B cell (primary cell): ENCODE measurements at regions not wholly inside any gene's neighbourhood (a gene's known extent, or its start where the extent isn't known, plus 50 kb on each side); places are given as distances from the start of the nearest gene placed in this dataset.

Experiments used
- ATAC-seq: fragments of 200-7000 bp; cut with Tn5 transposase; one replicate; pipeline ENCODE4 v1.10.0; 2021; ENCODE audit warnings: low read depth, mild to moderate bottlenecking, moderate number of reproducible peaks, moderate library complexity
- CTCF ChIA-PET: fragments of 350-600 bp; sonication (Branson Sonifier 250); formaldehyde crosslinking; loops from one replicate; lab custom pipeline; 2021; ENCODE audit warnings: antibody characterized with exemption, inconsistent platforms; lab: Charles Lee
- POLR2A ChIA-PET: fragments of 350-600 bp; sonication (Branson Sonifier 250); formaldehyde crosslinking; loops from one replicate; lab custom pipeline; 2021; ENCODE audit warnings: antibody characterized with exemption; lab: Charles Lee
- DNase-seq: peaks from one replicate; pipeline ENCODE4 v3.0.0; 2013
- H2AFZ ChIP-seq: 2 replicates; pipeline ENCODE4 v1.6.1; 2012; ENCODE audit warnings: mild to moderate bottlenecking, low read depth, low read length; ENCODE audit not compliant: insufficient read depth, poor library complexity, severe bottlenecking
- H3K27ac ChIP-seq, 2 donors: 1 replicate in 1 of 2; 2 replicates in 1 of 2; pipeline ENCODE4 v1.5.1; 2012 to 2013; ENCODE audit warnings: low read length in 2 of 2, mild to moderate bottlenecking in 2 of 2, moderate library complexity in 1 of 2
- H3K27me3 ChIP-seq, 4 experiments: fragments of 200-600 bp in 1 of 4; sonication (generic) in 1 of 4; replicated peaks in 1 of 4; 1 replicate in 2 of 4; 2 replicates in 2 of 4; pipeline versions ENCODE4 v1.6.1 to v1.7.0; 2013 to 2016; ENCODE audit warnings: low read length in 3 of 4, mild to moderate bottlenecking in 2 of 4, mixed read lengths in 1 of 4, moderate library complexity in 1 of 4; ENCODE audit not compliant: insufficient read depth in 4 of 4, control insufficient read depth in 3 of 4; ENCODE audit errors: control extremely low read depth in 1 of 4
- H3K36me3 ChIP-seq, 2 experiments: replicated peaks in 1 of 2; 1 replicate in 1 of 2; 2 replicates in 1 of 2; pipeline versions ENCODE4 v1.6.1 to v1.7.1; 2013; ENCODE audit warnings: low read length in 1 of 2; ENCODE audit not compliant: insufficient read depth in 2 of 2, control insufficient read depth in 1 of 2; ENCODE audit errors: control extremely low read depth in 1 of 2, extremely low read depth in 1 of 2
- H3K4me1 ChIP-seq, 2 donors: fragments of 200-600 bp in 1 of 2; sonication (generic) in 1 of 2; 1 replicate in 1 of 2; 2 replicates in 1 of 2; pipeline versions ENCODE4 v1.5.1 to v1.6.1; 2013 to 2017; ENCODE audit warnings: low read length in 2 of 2; ENCODE audit not compliant: control insufficient read depth in 2 of 2, insufficient read depth in 2 of 2
- H3K4me2 ChIP-seq: replicated peaks from 2 replicates; pipeline ENCODE3; 2012; ENCODE audit warnings: mild to moderate bottlenecking, low read depth, low read length; ENCODE audit not compliant: poor library complexity, severe bottlenecking
- H3K4me3 ChIP-seq, 5 experiments: fragments of 200-600 bp in 1 of 5; sonication (generic) in 1 of 5; 1 replicate in 3 of 5; 2 replicates in 2 of 5; pipeline versions ENCODE4 v1.5.1 to v1.7.0; 2011 to 2016; ENCODE audit warnings: low read length in 4 of 5, mild to moderate bottlenecking in 4 of 5, low read depth in 2 of 5, control low read depth in 1 of 5, moderate library complexity in 1 of 5; ENCODE audit not compliant: insufficient read depth in 1 of 5; ENCODE audit errors: control extremely low read depth in 1 of 5, extremely low read depth in 1 of 5
- H3K79me2 ChIP-seq: fragments of 200-600 bp; sonication (generic); one replicate; pipeline ENCODE4 v1.6.0; 2016; ENCODE audit warnings: low read length; ENCODE audit not compliant: control insufficient read depth, insufficient read depth
- H3K9ac ChIP-seq: fragments of 200-600 bp; sonication (generic); 2 replicates; pipeline ENCODE4 v1.6.1; 2017; ENCODE audit warnings: mild to moderate bottlenecking, low read length, moderate library complexity
- H3K9me3 ChIP-seq, 3 donors: one replicate each; pipeline versions ENCODE4 v1.6.1 to v1.7.1; 2013; ENCODE audit warnings: low read length in 2 of 3; ENCODE audit not compliant: control insufficient read depth in 2 of 3, insufficient read depth in 1 of 3; ENCODE audit errors: control extremely low read depth in 1 of 3
- H4K20me1 ChIP-seq: 2 replicates; pipeline ENCODE4 v1.6.0; 2012; ENCODE audit warnings: mild to moderate bottlenecking, low read length; ENCODE audit not compliant: insufficient read depth, control insufficient read depth, poor library complexity, severe bottlenecking
- H3K27ac Mint-ChIP-seq: one replicate; pipeline ENCODE4 v1.8.0; 2021; ENCODE audit warnings: mixed read lengths
- H3K27me3 Mint-ChIP-seq: one replicate; pipeline ENCODE4 v1.8.0; 2021; ENCODE audit warnings: mixed read lengths
- H3K4me1 Mint-ChIP-seq: one replicate; pipeline ENCODE4 v1.8.0; 2021; ENCODE audit warnings: mixed read lengths
- H3K4me3 Mint-ChIP-seq: one replicate; pipeline ENCODE4 v1.8.0; 2021; ENCODE audit warnings: mixed read lengths
- H3K9me3 Mint-ChIP-seq: one replicate; pipeline ENCODE4 v1.8.0; 2022; ENCODE audit warnings: mixed read lengths; ENCODE audit not compliant: insufficient read depth
- CTCF ChIP-seq: fragments of 200-600 bp; IDR thresholded peaks from one replicate; pipeline ENCODE4 v1.8.0; 2022; ENCODE audit warnings: antibody characterized with exemption, mild to moderate bottlenecking
- EZH2 ChIP-seq: IDR thresholded peaks from 2 replicates; pipeline ENCODE4 v1.6.1; 2012; ENCODE audit warnings: borderline replicate concordance, low read depth, mild to moderate bottlenecking, moderate library complexity, low read length; ENCODE audit not compliant: insufficient read depth, poor library complexity, severe bottlenecking
- WGBS: methylation state at CpG from one replicate; pipeline ENCODE4 v1.1.5; 2013; ENCODE audit warnings: missing lambda C conversion rate; ENCODE audit not compliant: insufficient coverage; 5-methylcytosine and 5-hydroxymethylcytosine counted together
- intact Hi-C: fragments of 100-400 bp; cut with micrococcal nuclease; formaldehyde crosslinking; loops from one replicate; pipeline ENCODE4 v1.10.0; 2022

- no peaks in the 10 kb centered on the region for H3K9me3 ChIP-seq
- ATAC-seq (no peak), DNase-seq (no peak)
- CTCF ChIA-PET: interaction anchor here (1.1 kb wide), 1 partner anchor 180 kb away, joined by 3 read pairs; no protein-coding TSS in a partner anchor
- H3K27me3 ChIP-seq: no peaks in the 10 kb centered on the region
- Mint-ChIP-seq H3K27me3 (no peaks in the 10 kb centered on the region), H3K9me3 (no peaks in the 10 kb centered on the region), H3K27ac (no peak overlapping the region), H3K4me3 (no peak overlapping the region), H3K4me1 (peaks cover 38% of the 10 kb centered on the region)
- no peak overlapping the region for H3K27ac ChIP-seq
- H4K20me1 ChIP-seq: no peaks in the 10 kb centered on the region
- no peak for TF ChIP-seq CTCF
- no peak for TF ChIP-seq EZH2
- no peak overlapping the region for H3K9ac ChIP-seq
- no peak overlapping the region for H2AFZ ChIP-seq
- intact Hi-C loops: no loop called here
- no peak overlapping the region for H3K4me2 ChIP-seq
- peaks cover 30 to 40% of the 10 kb centered on the region in 2 donors for H3K4me1 ChIP-seq
- no peaks in the 10 kb centered on the region for H3K36me3 ChIP-seq
- H3K4me3 ChIP-seq: no peak overlapping the region
- 97% methylated on average over 8 of the region's 11 CpGs for WGBS
- H3K79me2 ChIP-seq: no peaks in the 10 kb centered on the region
- POLR2A ChIA-PET: no interaction called here
Measured at GRCh38 chr17:77314601-77315000, 173.8 kb downstream of the SEC14L1 start.

- POLR2A ChIA-PET: no interaction called here
- H3K4me3 ChIP-seq: no peak overlapping the region
- no peaks in the 10 kb centered on the region for H3K27me3 ChIP-seq
- Mint-ChIP-seq H3K4me3 (no peak overlapping the region), H3K27me3 (no peaks in the 10 kb centered on the region), H3K4me1 (peaks cover 41% of the 10 kb centered on the region), H3K27ac (no peak overlapping the region), H3K9me3 (no peaks in the 10 kb centered on the region)
- no peak for ATAC-seq
- H3K4me1 ChIP-seq: peaks cover 34 to 44% of the 10 kb centered on the region in 2 donors
- WGBS: 97% methylated on average over 3 of the region's 8 CpGs
- no peaks in the 10 kb centered on the region for H3K9me3 ChIP-seq
- TF ChIP-seq CTCF: no peak
- no peak for TF ChIP-seq EZH2
- H3K79me2 ChIP-seq: no peaks in the 10 kb centered on the region
- DNase-seq: no peak
- no peak overlapping the region for H3K4me2 ChIP-seq
- no peak overlapping the region for H2AFZ ChIP-seq
- no peak overlapping the region for H3K27ac ChIP-seq
- H4K20me1 ChIP-seq: no peaks in the 10 kb centered on the region
- CTCF ChIA-PET: interaction anchor here (1.1 kb wide), 1 partner anchor 180 kb away, joined by 3 read pairs; no protein-coding TSS in a partner anchor
- intact Hi-C loops: no loop called here
- H3K36me3 ChIP-seq: no peaks in the 10 kb centered on the region
- no peak overlapping the region for H3K9ac ChIP-seq
Measured at GRCh38 chr17:77315010-77315409, 174.2 kb downstream of the SEC14L1 start.
